PC-3 (cell line): ENCODE measurements at regions not wholly inside any gene's neighbourhood (a gene's known extent, or its start where the extent isn't known, plus 50 kb on each side); places are given as distances from the start of the nearest gene placed in this dataset.

Experiments
- ATAC-seq: fragments of 200-7000 bp; cut with Tn5 transposase; 2 replicates; pipeline ENCODE4 v1.9.1; 2020; ENCODE audit warnings: mild to moderate bottlenecking, moderate library complexity
- BruUV-seq: library from RNA; stranded (reverse); fragments of 400-500 nt; replicated peaks from 2 replicates; lab custom pipeline; 2021; lab: Mats Ljungman, UMichigan
- CTCF ChIA-PET: fragments of 300-600 bp; sonication (Branson Sonifier 250); formaldehyde crosslinking; loops from one replicate; lab custom pipeline; 2022; ENCODE audit warnings: antibody characterized with exemption; lab: Charles Lee
- POLR2A ChIA-PET: fragments of 300-600 bp; sonication (Branson Sonifier 250); formaldehyde crosslinking; loops from one replicate; lab custom pipeline; 2022; ENCODE audit warnings: antibody characterized with exemption; ENCODE audit not compliant: unreplicated experiment; lab: Charles Lee
- DNase-seq: peaks from one replicate; pipeline ENCODE4 v3.0.0-alpha.2; 2015
- H2AFZ ChIP-seq: fragments of 300-600 bp; sonication (generic); 2 replicates; pipeline ENCODE4 v1.6.0; 2016; ENCODE audit warnings: antibody characterized with exemption, low read length
- H3F3A ChIP-seq: fragments of 300-600 bp; sonication (generic); one replicate; pipeline ENCODE4 v1.6.0; 2017; ENCODE audit warnings: antibody characterized with exemption, low read length, control low read depth, mild to moderate bottlenecking; ENCODE audit not compliant: unreplicated experiment
- H3K27ac ChIP-seq: fragments of 300-600 bp; sonication (generic); 2 replicates; pipeline ENCODE4 v1.5.1; 2016; ENCODE audit warnings: mild to moderate bottlenecking, low read length
- H3K27me3 ChIP-seq: fragments of 300-600 bp; sonication (generic); 2 replicates; pipeline ENCODE4 v1.6.1; 2016; ENCODE audit warnings: low read length, mixed read lengths
- H3K36me3 ChIP-seq: fragments of 300-600 bp; sonication (generic); 2 replicates; pipeline ENCODE4 v1.6.1; 2016; ENCODE audit warnings: low read depth, mixed run types, low read length, mixed read lengths
- H3K4me1 ChIP-seq: fragments of 300-600 bp; sonication (generic); 2 replicates; pipeline ENCODE4 v1.5.1; 2016; ENCODE audit warnings: low read length; ENCODE audit not compliant: insufficient read depth
- H3K4me2 ChIP-seq: fragments of 300-600 bp; sonication (generic); 2 replicates; pipeline ENCODE4 v1.6.0; 2016; ENCODE audit warnings: low read length
- H3K4me3 ChIP-seq: fragments of 300-600 bp; sonication (generic); 2 replicates; pipeline ENCODE4 v1.5.1; 2016; ENCODE audit warnings: mild to moderate bottlenecking, low read length, mixed read lengths
- H3K79me2 ChIP-seq: fragments of 300-600 bp; sonication (generic); 2 replicates; pipeline ENCODE4 v1.6.1; 2017; ENCODE audit warnings: low read length, mixed read lengths
- H3K9ac ChIP-seq: fragments of 300-600 bp; sonication (generic); 2 replicates; pipeline ENCODE4 v1.6.0; 2016; ENCODE audit warnings: mild to moderate bottlenecking, low read length
- H3K9me2 ChIP-seq: fragments of 300-600 bp; sonication (generic); replicated peaks from 2 replicates; pipeline ENCODE4 v1.6.1; 2016; ENCODE audit warnings: mixed run types, low read length, mixed read lengths
- H3K9me3 ChIP-seq: fragments of 300-600 bp; sonication (generic); 2 replicates; pipeline ENCODE4 v1.6.1; 2016; ENCODE audit warnings: low read length, mixed read lengths
- H4K20me1 ChIP-seq: fragments of 300-600 bp; sonication (generic); 2 replicates; pipeline ENCODE4 v1.6.1; 2016; ENCODE audit warnings: low read length, mixed read lengths
- CTCF ChIP-seq: fragments of 300-600 bp; sonication (generic); conservative IDR thresholded peaks from 2 replicates; pipeline ENCODE4 v1.5.1; 2017; ENCODE audit warnings: antibody characterized with exemption, low read depth, mild to moderate bottlenecking, low read length
- EZH2 ChIP-seq: fragments of 300-600 bp; sonication (generic); IDR thresholded peaks from one replicate; pipeline ENCODE4 v1.6.1; 2017; ENCODE audit warnings: antibody characterized with exemption, mild to moderate bottlenecking, low read length; ENCODE audit not compliant: unreplicated experiment
- EZH2phosphoT487 ChIP-seq: fragments of 300-600 bp; sonication (generic); IDR thresholded peaks from 2 replicates; pipeline ENCODE4 v1.6.1; 2018; ENCODE audit warnings: mild to moderate bottlenecking, antibody characterized with exemption, low read length, borderline replicate concordance
- intact Hi-C: fragments of 100-400 bp; cut with micrococcal nuclease; formaldehyde crosslinking; loops from 2 replicates; pipeline ENCODE4 v1.9.0; 2023

GRCh38 chr16:75931043-75931442, 204.8 kb upstream of the CPHXL start:
- TF ChIP-seq EZH2phosphoT487 (no peak), EZH2 (no peak), CTCF (no peak)

DNA sequence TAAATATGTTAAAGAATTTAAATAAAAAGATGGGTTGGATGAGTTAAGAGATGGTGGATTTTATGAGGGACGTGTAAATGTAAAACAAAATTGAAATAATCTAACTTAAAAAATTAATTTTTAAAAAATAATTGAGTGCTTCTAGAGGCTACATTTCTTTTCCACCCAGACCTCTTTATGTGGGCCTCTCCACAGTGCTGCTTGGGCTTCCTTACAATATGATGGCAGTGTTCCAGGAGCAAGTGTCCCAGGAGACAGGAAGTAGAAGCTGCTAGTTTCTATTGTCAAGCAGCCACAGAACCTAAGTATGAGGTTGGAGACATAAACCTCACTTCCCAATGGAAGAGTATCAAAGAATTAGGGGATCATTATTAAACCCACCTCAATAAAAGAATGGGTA, 205.7 kb upstream of the CPHXL start:
- TF ChIP-seq CTCF, result no peak
- no peak for TF ChIP-seq EZH2phosphoT487
- TF ChIP-seq EZH2, result no peak
- H3K9me2 ChIP-seq, result no peaks in the 10 kb centered on the region
- no peaks in the 10 kb centered on the region for H3K79me2 ChIP-seq
- H3K36me3 ChIP-seq, result no peaks in the 10 kb centered on the region
- BruUV-seq, result no TSS peak
- H3F3A ChIP-seq, result no peaks in the 10 kb centered on the region
- H3K4me2 ChIP-seq, result no peak overlapping the region
- H3K9me3 ChIP-seq, result no peaks in the 10 kb centered on the region
- CTCF ChIA-PET, result no interaction called here
- intact Hi-C loops, result no loop called here
- ATAC-seq (no peak), DNase-seq (no peak)
- no peak overlapping the region for H3K27ac ChIP-seq
- H4K20me1 ChIP-seq, result no peaks in the 10 kb centered on the region
- peaks cover 39% of the 10 kb centered on the region for H3K27me3 ChIP-seq
- no peaks in the 10 kb centered on the region for H3K4me1 ChIP-seq
- H2AFZ ChIP-seq, result no peak overlapping the region
- H3K4me3 ChIP-seq, result no peak overlapping the region
- POLR2A ChIA-PET, result no interaction called here
- H3K9ac ChIP-seq, result no peak overlapping the region

More at GRCh38 chr16:75931043-75931442, 204.8 kb upstream of the CPHXL start:
- Histone ChIP-seq H3K9me2 (no peaks in the 10 kb centered on the region), H3K27me3 (peaks cover 42% of the 10 kb centered on the region), H3K27ac (no peak overlapping the region), H3K36me3 (no peaks in the 10 kb centered on the region), H3K79me2 (no peaks in the 10 kb centered on the region), H3K9ac (no peak overlapping the region), H3F3A (no peaks in the 10 kb centered on the region), H3K4me2 (no peak overlapping the region), H3K9me3 (no peaks in the 10 kb centered on the region), H3K4me1 (no peaks in the 10 kb centered on the region), H2AFZ (no peak overlapping the region), H4K20me1 (no peaks in the 10 kb centered on the region), H3K4me3 (no peak overlapping the region)
- POLR2A ChIA-PET, result no interaction called here
- ATAC-seq, result no peak
- intact Hi-C loops, result no loop called here
- CTCF ChIA-PET, result no interaction called here
- DNase-seq, result peak; percentile 33
- BruUV-seq, result no TSS peak

GRCh38 chr16:75938818-75939217, 212.5 kb upstream of the CPHXL start:
- BruUV-seq, result no TSS peak
- ATAC-seq (no peak), DNase-seq (peak; percentile 40)
- no peak overlapping the region for H3K9ac ChIP-seq
- POLR2A ChIA-PET, result no interaction called here
- no peaks in the 10 kb centered on the region for H4K20me1 ChIP-seq
- no peaks in the 10 kb centered on the region for H3K9me3 ChIP-seq
- no peak for TF ChIP-seq EZH2phosphoT487
- no peak for TF ChIP-seq EZH2
- TF ChIP-seq CTCF, result no peak
- no peaks in the 10 kb centered on the region for H3K36me3 ChIP-seq
- intact Hi-C loops, result no loop called here
- H3K4me3 ChIP-seq, result no peak overlapping the region
- no peak overlapping the region for H3K4me2 ChIP-seq
- CTCF ChIA-PET, result no interaction called here
- no peak overlapping the region for H3K27ac ChIP-seq
- H2AFZ ChIP-seq, result no peak overlapping the region
- no peaks in the 10 kb centered on the region for H3K9me2 ChIP-seq
- no peaks in the 10 kb centered on the region for H3F3A ChIP-seq
- H3K79me2 ChIP-seq, result no peaks in the 10 kb centered on the region
- H3K27me3 ChIP-seq, result peaks cover 19% of the 10 kb centered on the region
- H3K4me1 ChIP-seq, result no peaks in the 10 kb centered on the region
